Caco-2 (cell line): ENCODE measurements at regions not wholly inside any gene's neighbourhood (a gene's known extent, or its start where the extent isn't known, plus 50 kb on each side); places are given as distances from the start of the nearest gene placed in this dataset.
"Not testable (repeated sequence)": the region's sequence is repeated elsewhere in the genome, so short reads cannot be mapped to it uniquely, and the experiment has no call there.

Experiments used
- BruUV-seq: library from RNA; stranded (reverse); fragments of 400-500 nt; replicated peaks from 2 replicates; lab custom pipeline; 2021; lab: Mats Ljungman, UMichigan
- CTCF ChIA-PET: fragments of 300-600 bp; sonication (Branson Sonifier 250); formaldehyde crosslinking; loops from one replicate; lab custom pipeline; 2022; ENCODE audit warnings: antibody characterized with exemption; lab: Charles Lee
- POLR2A ChIA-PET: fragments of 300-600 bp; sonication (Branson Sonifier 250); formaldehyde crosslinking; loops from one replicate; lab custom pipeline; 2022; ENCODE audit warnings: antibody characterized with exemption; lab: Charles Lee
- DNase-seq, 2 experiments: peaks; one replicate each; pipeline versions ENCODE4 v3.0.0 to v3.0.0-alpha.2; 2020 to 2022
- H3K27me3 ChIP-seq: replicated peaks from 2 replicates; pipeline ENCODE4 v1.6.0; 2011; ENCODE audit warnings: low read length; ENCODE audit not compliant: control insufficient read depth, insufficient read depth
- H3K36me3 ChIP-seq: 2 replicates; pipeline ENCODE4 v1.5.1; 2011; ENCODE audit warnings: low read length; ENCODE audit not compliant: control insufficient read depth, insufficient read depth
- H3K4me1 ChIP-seq: fragments of 250-450 bp; sonication (Bioruptor Pico); 2 replicates; pipeline ENCODE4 v1.5.1; 2020; ENCODE audit warnings: mild to moderate bottlenecking
- H3K4me3 ChIP-seq: 2 replicates; pipeline ENCODE4 v1.5.1; 2011; ENCODE audit warnings: low read depth, mild to moderate bottlenecking, control low read depth, low read length
- H3K9me3 ChIP-seq: fragments of 250-450 bp; sonication (Bioruptor Pico); 2 replicates; pipeline ENCODE4 v1.5.1; 2020; ENCODE audit warnings: mild to moderate bottlenecking, moderate library complexity
- H3K27ac Mint-ChIP-seq: one replicate; pipeline ENCODE4 v1.8.0; 2022; ENCODE audit warnings: mixed read lengths; ENCODE audit not compliant: unreplicated experiment
- H3K27me3 Mint-ChIP-seq: one replicate; pipeline ENCODE4 v1.8.0; 2022; ENCODE audit warnings: mixed read lengths; ENCODE audit not compliant: insufficient read depth, unreplicated experiment
- H3K36me3 Mint-ChIP-seq: one replicate; pipeline ENCODE4 v1.8.0; 2022; ENCODE audit warnings: mild to moderate bottlenecking, mixed read lengths; ENCODE audit not compliant: insufficient read depth, unreplicated experiment
- H3K4me1 Mint-ChIP-seq: one replicate; pipeline ENCODE4 v1.8.0; 2022; ENCODE audit warnings: low read depth, mixed read lengths; ENCODE audit not compliant: unreplicated experiment
- H3K4me3 Mint-ChIP-seq: one replicate; pipeline ENCODE4 v1.8.0; 2022; ENCODE audit warnings: mild to moderate bottlenecking, moderate library complexity, mixed read lengths; ENCODE audit not compliant: unreplicated experiment
- H3K9me3 Mint-ChIP-seq: one replicate; pipeline ENCODE4 v1.8.0; 2022; ENCODE audit warnings: mixed read lengths; ENCODE audit not compliant: unreplicated experiment
- intact Hi-C: fragments of 100-400 bp; cut with micrococcal nuclease; formaldehyde crosslinking; loops from one replicate; pipeline ENCODE4 v1.10.0; 2022; ENCODE audit not compliant: unreplicated experiment
- TF ChIP-seq, protein P1 (sequence below), 2 experiments: fragments of 200-600 bp in 1 of 2; IDR thresholded peaks; 1 replicate in 1 of 2; 2 replicates in 1 of 2; pipeline versions ENCODE4 v1.5.1 to v1.8.0; 2011 to 2022; ENCODE audit warnings: antibody characterized with exemption in 1 of 2, control low read depth in 1 of 2, inconsistent platforms in 1 of 2, low read depth in 1 of 2, low read length in 1 of 2, mild to moderate bottlenecking in 1 of 2, moderate library complexity in 1 of 2; ENCODE audit not compliant: insufficient read depth in 1 of 2, severe bottlenecking in 1 of 2, unreplicated experiment in 1 of 2

DNA sequence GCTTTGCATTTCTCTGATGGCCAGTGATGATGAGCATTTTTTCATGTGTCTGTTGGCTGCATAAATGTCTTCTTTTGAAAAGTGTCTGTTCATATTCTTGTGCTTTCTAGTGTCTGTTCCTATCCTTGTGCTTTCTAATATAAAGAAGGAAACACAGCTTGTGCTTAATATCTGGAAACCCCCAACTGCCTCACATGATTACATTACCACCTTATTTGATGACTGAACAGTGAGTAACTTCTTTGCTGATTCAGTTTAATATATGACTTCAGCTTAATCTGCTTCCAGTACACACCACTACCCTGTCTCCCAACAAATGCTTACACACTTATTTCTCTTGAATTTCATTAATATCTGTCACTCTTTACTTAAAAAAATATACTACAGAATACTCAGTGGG, 835.1 kb downstream of the EDEM1 start:
- no peaks in the 10 kb centered on the region for H3K4me1 Mint-ChIP-seq

GRCh38 chr3:6025032-6025431, 835.9 kb upstream of the GRM7 start:
- ChIA-PET CTCF (no interaction called here), POLR2A (no interaction called here)
- Histone ChIP-seq H3K4me3 (no peak overlapping the region), H3K36me3 (no peaks in the 10 kb centered on the region), H3K4me1 (no peaks in the 10 kb centered on the region), H3K9me3 (no peaks in the 10 kb centered on the region), H3K27me3 (no peaks in the 10 kb centered on the region)
- no peaks in the 10 kb centered on the region for H3K4me1 Mint-ChIP-seq
- TF ChIP-seq, protein P1, sequence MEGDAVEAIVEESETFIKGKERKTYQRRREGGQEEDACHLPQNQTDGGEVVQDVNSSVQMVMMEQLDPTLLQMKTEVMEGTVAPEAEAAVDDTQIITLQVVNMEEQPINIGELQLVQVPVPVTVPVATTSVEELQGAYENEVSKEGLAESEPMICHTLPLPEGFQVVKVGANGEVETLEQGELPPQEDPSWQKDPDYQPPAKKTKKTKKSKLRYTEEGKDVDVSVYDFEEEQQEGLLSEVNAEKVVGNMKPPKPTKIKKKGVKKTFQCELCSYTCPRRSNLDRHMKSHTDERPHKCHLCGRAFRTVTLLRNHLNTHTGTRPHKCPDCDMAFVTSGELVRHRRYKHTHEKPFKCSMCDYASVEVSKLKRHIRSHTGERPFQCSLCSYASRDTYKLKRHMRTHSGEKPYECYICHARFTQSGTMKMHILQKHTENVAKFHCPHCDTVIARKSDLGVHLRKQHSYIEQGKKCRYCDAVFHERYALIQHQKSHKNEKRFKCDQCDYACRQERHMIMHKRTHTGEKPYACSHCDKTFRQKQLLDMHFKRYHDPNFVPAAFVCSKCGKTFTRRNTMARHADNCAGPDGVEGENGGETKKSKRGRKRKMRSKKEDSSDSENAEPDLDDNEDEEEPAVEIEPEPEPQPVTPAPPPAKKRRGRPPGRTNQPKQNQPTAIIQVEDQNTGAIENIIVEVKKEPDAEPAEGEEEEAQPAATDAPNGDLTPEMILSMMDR (IDR thresholded peaks at IDR 0.05; ENCODE audit: insufficient read depth in 1 of 2, low read depth in 1 of 2, low read length in 1 of 2, severe bottlenecking in 1 of 2, unreplicated experiment in 1 of 2) = no peak
- no peak overlapping the region for H3K27ac Mint-ChIP-seq
- intact Hi-C loops = no loop called here
- no peak overlapping the region for H3K4me3 Mint-ChIP-seq
- no peaks in the 10 kb centered on the region for H3K27me3 Mint-ChIP-seq
- H3K9me3 Mint-ChIP-seq = no peaks in the 10 kb centered on the region
- no peak for DNase-seq
- no TSS peak for BruUV-seq
- H3K36me3 Mint-ChIP-seq = no peaks in the 10 kb centered on the region

More for the DNA sequence above, 835.1 kb downstream of the EDEM1 start:
- H3K4me1 ChIP-seq = no peaks in the 10 kb centered on the region
- Mint-ChIP-seq H3K9me3 (no peaks in the 10 kb centered on the region), H3K4me3 (no peak overlapping the region), H3K27me3 (no peaks in the 10 kb centered on the region), H3K36me3 (no peaks in the 10 kb centered on the region), H3K27ac (no peak overlapping the region)
- TF ChIP-seq, protein P1 (IDR thresholded peaks at IDR 0.05; ENCODE audit: insufficient read depth in 1 of 2, low read depth in 1 of 2, low read length in 1 of 2, severe bottlenecking in 1 of 2, unreplicated experiment in 1 of 2) = no peak
- no peak for DNase-seq
- H3K27me3 ChIP-seq = no peaks in the 10 kb centered on the region
- POLR2A ChIA-PET = no interaction called here
- CTCF ChIA-PET = no interaction called here
- no peak overlapping the region for H3K4me3 ChIP-seq
- no TSS peak for BruUV-seq
- intact Hi-C loops = no loop called here
- no peaks in the 10 kb centered on the region for H3K9me3 ChIP-seq
- no peaks in the 10 kb centered on the region for H3K36me3 ChIP-seq

GRCh38 chr3:6030648-6031047, 830.3 kb upstream of the GRM7 start:
- H3K9me3 ChIP-seq, CTCF ChIA-PET, intact Hi-C loops, DNase-seq, H3K4me1 ChIP-seq, H3K36me3 Mint-ChIP-seq, H3K27ac Mint-ChIP-seq, H3K4me1 Mint-ChIP-seq, H3K27me3 Mint-ChIP-seq, POLR2A ChIA-PET, H3K27me3 ChIP-seq, H3K4me3 Mint-ChIP-seq, BruUV-seq, H3K4me3 ChIP-seq, H3K36me3 ChIP-seq: not testable (repeated sequence)
- peaks cover 27% of the 10 kb centered on the region for H3K9me3 Mint-ChIP-seq

GRCh38 chr3:6035626-6036025, 825.3 kb upstream of the GRM7 start:
- TF ChIP-seq, protein P1 (IDR thresholded peaks at IDR 0.05; ENCODE audit: insufficient read depth in 1 of 2, low read depth in 1 of 2, low read length in 1 of 2, severe bottlenecking in 1 of 2, unreplicated experiment in 1 of 2) = no peak
- no peak overlapping the region for H3K4me3 Mint-ChIP-seq
- H3K27me3 Mint-ChIP-seq = no peaks in the 10 kb centered on the region
- Histone ChIP-seq H3K36me3 (no peaks in the 10 kb centered on the region), H3K27me3 (no peaks in the 10 kb centered on the region), H3K9me3 (no peaks in the 10 kb centered on the region), H3K4me3 (no peak overlapping the region), H3K4me1 (no peaks in the 10 kb centered on the region)
- no peaks in the 10 kb centered on the region for H3K36me3 Mint-ChIP-seq
- ChIA-PET POLR2A (no interaction called here), CTCF (no interaction called here)
- intact Hi-C loops = no loop called here
- H3K27ac Mint-ChIP-seq = no peak overlapping the region
- no TSS peak for BruUV-seq
- H3K9me3 Mint-ChIP-seq = peaks cover 38% of the 10 kb centered on the region
- H3K4me1 Mint-ChIP-seq = no peaks in the 10 kb centered on the region
- DNase-seq = no peak
